Loucy (cell line): ENCODE measurements at regions not wholly inside any gene's neighbourhood (a gene's known extent, or its start where the extent isn't known, plus 50 kb on each side); places are given as distances from the start of the nearest gene placed in this dataset.

Experiments
- H2AFZ ChIP-seq: fragments of 200-600 bp; sonication (generic); 2 replicates; pipeline ENCODE4 v1.6.0; 2016; ENCODE audit warnings: antibody characterized with exemption, mild to moderate bottlenecking, low read length, moderate library complexity
- H3F3A ChIP-seq: fragments of 200-600 bp; 2 replicates; pipeline ENCODE4 v1.6.0; 2016; ENCODE audit warnings: antibody characterized with exemption, low read depth, mild to moderate bottlenecking
- H3K27me3 ChIP-seq: fragments of 200-600 bp; sonication (generic); 2 replicates; pipeline ENCODE4 v1.6.1; 2014; ENCODE audit warnings: low read length, mild to moderate bottlenecking; ENCODE audit not compliant: insufficient read depth, poor library complexity, severe bottlenecking
- H3K36me3 ChIP-seq: fragments of 200-600 bp; sonication (generic); 2 replicates; pipeline ENCODE4 v1.6.1; 2016; ENCODE audit warnings: low read length; ENCODE audit not compliant: insufficient read depth
- H3K4me1 ChIP-seq: fragments of 200-600 bp; sonication (generic); 2 replicates; pipeline ENCODE4 v1.5.1; 2014; ENCODE audit warnings: low read length, mild to moderate bottlenecking; ENCODE audit not compliant: insufficient read depth, poor library complexity, severe bottlenecking
- H3K4me2 ChIP-seq: fragments of 200-600 bp; sonication (generic); 2 replicates; pipeline ENCODE4 v1.6.0; 2014; ENCODE audit warnings: antibody characterized with exemption, low read length, low read depth, mild to moderate bottlenecking; ENCODE audit not compliant: poor library complexity, severe bottlenecking
- H3K4me3 ChIP-seq: fragments of 200-600 bp; sonication (generic); 2 replicates; pipeline ENCODE4 v1.5.1; 2014; ENCODE audit warnings: low read length, mild to moderate bottlenecking, mixed read lengths; ENCODE audit not compliant: poor library complexity, severe bottlenecking
- H3K79me2 ChIP-seq: fragments of 200-600 bp; sonication (generic); 2 replicates; pipeline ENCODE4 v1.6.1; 2014; ENCODE audit warnings: low read length; ENCODE audit not compliant: insufficient read depth
- H3K9ac ChIP-seq: fragments of 200-600 bp; sonication (generic); 2 replicates; pipeline ENCODE4 v1.6.0; 2014; ENCODE audit warnings: mild to moderate bottlenecking, low read depth, low read length, moderate library complexity; ENCODE audit not compliant: poor library complexity, severe bottlenecking
- H3K9me2 ChIP-seq: fragments of 200-600 bp; sonication (generic); replicated peaks from 2 replicates; pipeline ENCODE4 v1.6.1; 2016; ENCODE audit warnings: low read depth, low read length, mixed read lengths
- H3K9me3 ChIP-seq: fragments of 200-600 bp; sonication (generic); 2 replicates; pipeline ENCODE4 v1.6.1; 2014; ENCODE audit warnings: mild to moderate bottlenecking, antibody characterized with exemption, low read length, low read depth; ENCODE audit not compliant: insufficient read depth
- H4K20me1 ChIP-seq: fragments of 200-600 bp; sonication (generic); 2 replicates; pipeline ENCODE4 v1.6.0; 2014; ENCODE audit warnings: antibody characterized with exemption, low read length, mild to moderate bottlenecking; ENCODE audit not compliant: insufficient read depth, poor library complexity, severe bottlenecking
- CTCF ChIP-seq: fragments of 200-600 bp; sonication (generic); conservative IDR thresholded peaks from 2 replicates; pipeline ENCODE4 v1.5.1; 2014; ENCODE audit warnings: mild to moderate bottlenecking, antibody characterized with exemption, low read length
- EZH2phosphoT487 ChIP-seq: fragments of 200-600 bp; IDR thresholded peaks from 2 replicates; pipeline ENCODE4 v1.6.1; 2018; ENCODE audit warnings: antibody characterized with exemption, mild to moderate bottlenecking, moderate library complexity, borderline replicate concordance

- Histone ChIP-seq H3K27me3 (no peaks in the 10 kb centered on the region), H4K20me1 (no peaks in the 10 kb centered on the region), H2AFZ (no peak overlapping the region), H3K9me2 (no peaks in the 10 kb centered on the region), H3K79me2 (no peaks in the 10 kb centered on the region), H3K4me3 (no peak overlapping the region), H3F3A (no peaks in the 10 kb centered on the region), H3K9me3 (no peaks in the 10 kb centered on the region), H3K36me3 (no peaks in the 10 kb centered on the region), H3K9ac (no peak overlapping the region), H3K4me2 (no peak overlapping the region), H3K4me1 (no peaks in the 10 kb centered on the region)
- TF ChIP-seq CTCF (no peak), EZH2phosphoT487 (no peak)
Measured at GRCh38 chr13:103195762-103196161, 129.5 kb upstream of the SLC10A2 start.

- Histone ChIP-seq H3K4me2 (no peak overlapping the region), H2AFZ (no peak overlapping the region), H3K4me3 (no peak overlapping the region), H3K4me1 (no peaks in the 10 kb centered on the region), H4K20me1 (no peaks in the 10 kb centered on the region), H3K36me3 (no peaks in the 10 kb centered on the region), H3K9me2 (no peaks in the 10 kb centered on the region), H3K9me3 (no peaks in the 10 kb centered on the region), H3K79me2 (no peaks in the 10 kb centered on the region), H3K27me3 (no peaks in the 10 kb centered on the region), H3K9ac (no peak overlapping the region), H3F3A (no peaks in the 10 kb centered on the region)
- no peak for TF ChIP-seq CTCF
- no peak for TF ChIP-seq EZH2phosphoT487
Measured at GRCh38 chr13:103194871-103195270, 128.7 kb upstream of the SLC10A2 start.

GRCh38 chr13:103192511-103193135 is 126.4 kb upstream of the SLC10A2 start:
- TF ChIP-seq CTCF, result no peak

More at GRCh38 chr13:103192511-103193135, 126.4 kb upstream of the SLC10A2 start:
- no peaks in the 10 kb centered on the region for H3F3A ChIP-seq
- H3K79me2 ChIP-seq, result no peaks in the 10 kb centered on the region
- H4K20me1 ChIP-seq, result no peaks in the 10 kb centered on the region
- H3K36me3 ChIP-seq, result no peaks in the 10 kb centered on the region
- H3K4me3 ChIP-seq, result no peak overlapping the region
- no peak overlapping the region for H3K9ac ChIP-seq
- no peak overlapping the region for H3K4me2 ChIP-seq
- H3K27me3 ChIP-seq, result no peaks in the 10 kb centered on the region
- no peaks in the 10 kb centered on the region for H3K4me1 ChIP-seq
- H2AFZ ChIP-seq, result no peak overlapping the region
- H3K9me2 ChIP-seq, result no peaks in the 10 kb centered on the region
- H3K9me3 ChIP-seq, result no peaks in the 10 kb centered on the region
